Naive thymus-derived CD8-positive, alpha-beta T cell (primary cell): ENCODE measurements at regions not wholly inside any gene's neighbourhood (a gene's known extent, or its start where the extent isn't known, plus 50 kb on each side); places are given as distances from the start of the nearest gene placed in this dataset.
"Not testable (repeated sequence)": the region's sequence is repeated elsewhere in the genome, so short reads cannot be mapped to it uniquely, and the experiment has no call there.

Source experiments
- ATAC-seq, 2 donors: fragments of 150-1000 bp; cut with Tn5 transposase in 1 of 2; sonication (Bioruptor Pico), chemical (Tn5 transposase) in 1 of 2; 1 replicate in 1 of 2; 2 replicates in 1 of 2; pipeline ENCODE4 v1.10.0; 2021; ENCODE audit warnings: mild to moderate bottlenecking in 2 of 2, moderate library complexity in 2 of 2
- POLR2A ChIA-PET: fragments of 350-600 bp; sonication (Branson Sonifier 250); formaldehyde crosslinking; loops from one replicate; lab custom pipeline; 2021; ENCODE audit warnings: antibody characterized with exemption; lab: Charles Lee
- DNase-seq, 10 donors: peaks; one replicate each; pipeline versions ENCODE4 v3.0.0 to v3.0.0-alpha.2; 2020 to 2022
- H3K27ac Mint-ChIP-seq, 10 donors: one replicate each; pipeline ENCODE4 v1.8.0; 2020 to 2022; ENCODE audit warnings: mild to moderate bottlenecking in 10 of 10, mixed read lengths in 10 of 10, moderate library complexity in 4 of 10, inconsistent platforms in 1 of 10
- H3K27me3 Mint-ChIP-seq, 5 donors: one replicate each; pipeline ENCODE4 v1.8.0; 2021 to 2022; ENCODE audit warnings: mixed read lengths in 5 of 5
- H3K36me3 Mint-ChIP-seq, 3 donors: one replicate each; pipeline ENCODE4 v1.8.0; 2020 to 2022; ENCODE audit warnings: mixed read lengths in 3 of 3, mild to moderate bottlenecking in 2 of 3, inconsistent platforms in 1 of 3
- H3K4me1 Mint-ChIP-seq, 4 donors: one replicate each; pipeline ENCODE4 v1.8.0; 2021 to 2022; ENCODE audit warnings: mixed read lengths in 4 of 4
- H3K4me3 Mint-ChIP-seq, 10 donors: one replicate each; pipeline ENCODE4 v1.8.0; 2020 to 2022; ENCODE audit warnings: mild to moderate bottlenecking in 10 of 10, mixed read lengths in 10 of 10, moderate library complexity in 6 of 10, inconsistent platforms in 1 of 10
- H3K9me3 Mint-ChIP-seq, 9 donors: one replicate each; pipeline ENCODE4 v1.8.0; 2020 to 2022; ENCODE audit warnings: mixed read lengths in 9 of 9, mild to moderate bottlenecking in 3 of 9, inconsistent platforms in 1 of 9, moderate library complexity in 1 of 9

DNA sequence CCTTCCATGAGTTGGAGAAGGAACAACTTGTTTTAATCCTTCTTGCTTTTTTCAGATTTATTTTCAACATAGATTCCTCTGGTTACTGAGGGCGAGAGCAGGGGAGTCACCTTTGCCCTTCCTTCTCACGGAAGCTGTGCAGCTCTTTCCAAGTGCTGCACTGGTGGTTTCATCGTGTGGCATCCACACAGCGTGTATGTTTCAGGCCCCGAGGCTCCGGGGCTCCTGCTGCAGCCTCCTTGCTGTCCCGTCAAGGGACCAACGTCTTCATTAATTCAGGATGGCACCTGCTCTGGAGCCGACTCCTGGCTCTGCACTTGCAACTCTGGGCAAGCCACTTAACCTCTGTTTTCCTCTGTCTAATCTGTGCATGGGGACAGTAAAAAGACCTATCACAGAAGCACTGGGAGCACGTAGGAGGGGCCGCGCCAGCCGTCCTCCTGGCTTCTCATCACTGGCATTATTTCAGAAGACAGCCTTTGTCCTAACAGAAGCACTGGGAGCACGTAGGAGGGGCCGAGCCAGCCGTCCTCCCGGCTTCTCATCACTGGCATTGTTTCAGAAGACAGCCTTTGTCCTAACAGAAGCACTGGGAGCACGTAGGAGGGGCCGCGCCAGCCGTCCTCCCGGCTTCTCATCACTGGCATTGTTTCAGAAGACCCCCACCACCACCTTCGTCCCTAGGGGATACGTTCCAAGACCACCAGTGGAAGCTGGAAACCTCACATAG is 117.8 kb upstream of the NKX1-1 start:
- peaks cover 0 to 5% (median 2%) of the 10 kb centered on the region in 4 donors for H3K4me1 Mint-ChIP-seq
- peaks cover 11 to 65% (median 22%) of the 10 kb centered on the region in 5 donors for H3K27me3 Mint-ChIP-seq
- peaks cover 2 to 14% (median 3%) of the 10 kb centered on the region in 3 donors for H3K36me3 Mint-ChIP-seq
- H3K9me3 Mint-ChIP-seq: peaks cover 0 to 14% (median 7%) of the 10 kb centered on the region in 9 donors
- peak overlapping the region in 1 of 10 donors; percentile 48 for H3K4me3 Mint-ChIP-seq
- POLR2A ChIA-PET: no interaction called here
- ATAC-seq: no peak
- peak overlapping the region in 1 of 10 donors; percentile 43 for H3K27ac Mint-ChIP-seq
- no peak for DNase-seq

DNA sequence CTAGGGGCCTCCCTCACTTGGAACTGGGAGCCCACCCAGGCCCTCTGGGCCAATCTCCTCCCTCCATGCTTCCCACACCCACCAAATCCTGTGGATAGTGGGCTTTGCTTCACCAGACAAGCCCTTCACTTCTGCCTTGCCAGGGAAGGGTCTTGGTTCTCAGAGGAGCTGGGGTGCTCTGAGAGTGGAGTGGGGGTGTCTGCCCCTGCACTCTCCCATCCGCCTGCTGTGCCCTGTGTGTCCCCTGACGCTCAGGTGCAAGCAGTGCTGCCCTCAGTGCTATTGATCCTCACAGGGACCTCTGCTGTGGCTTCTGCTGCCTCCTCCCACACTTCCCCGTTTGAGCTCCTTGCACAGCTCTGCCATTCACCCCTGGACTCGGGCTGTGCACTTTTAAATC is 117.3 kb upstream of the NKX1-1 start:
- Mint-ChIP-seq H3K9me3 (peaks cover 0 to 14% (median 7%) of the 10 kb centered on the region in 9 donors), H3K27ac (no peak overlapping the region), H3K4me3 (peak overlapping the region in 2 of 10 donors; percentile 29 to 41), H3K27me3 (peaks cover 11 to 60% (median 22%) of the 10 kb centered on the region in 5 donors), H3K36me3 (peaks cover 2 to 14% (median 3%) of the 10 kb centered on the region in 3 donors), H3K4me1 (peaks cover 0 to 5% (median 2%) of the 10 kb centered on the region in 4 donors)
- no peak for ATAC-seq
- POLR2A ChIA-PET: no interaction called here
- no peak for DNase-seq

DNA sequence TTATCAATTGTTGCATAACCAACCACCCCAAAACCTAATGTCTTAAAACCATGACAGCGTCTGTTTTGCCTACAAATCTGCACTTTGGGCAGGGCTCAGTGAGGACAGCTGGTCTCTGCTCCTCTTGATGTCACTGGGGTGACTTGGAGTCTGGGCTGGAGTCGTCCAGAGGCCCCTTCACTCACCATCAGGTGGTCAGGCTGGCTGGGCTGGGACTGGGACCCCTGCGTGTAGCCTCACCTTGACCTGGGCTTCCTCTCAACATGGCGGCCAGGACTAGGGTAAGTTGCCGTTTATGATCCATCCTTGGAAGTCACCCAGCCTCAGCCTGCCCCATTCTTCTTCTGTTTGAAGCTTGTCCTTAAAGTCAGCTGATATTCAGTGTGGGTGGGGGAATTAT is 116.8 kb upstream of the NKX1-1 start:
- Mint-ChIP-seq H3K27ac (no peak overlapping the region), H3K4me1 (peaks cover 0 to 5% (median 2%) of the 10 kb centered on the region in 4 donors), H3K27me3 (peaks cover 11 to 55% (median 24%) of the 10 kb centered on the region in 5 donors), H3K9me3 (peaks cover 0 to 14% (median 7%) of the 10 kb centered on the region in 9 donors), H3K36me3 (peaks cover 2 to 14% (median 3%) of the 10 kb centered on the region in 3 donors), H3K4me3 (peak overlapping the region in 2 of 10 donors; percentile 29 to 31)
- POLR2A ChIA-PET: no interaction called here
- DNase-seq (no peak), ATAC-seq (no peak)

DNA sequence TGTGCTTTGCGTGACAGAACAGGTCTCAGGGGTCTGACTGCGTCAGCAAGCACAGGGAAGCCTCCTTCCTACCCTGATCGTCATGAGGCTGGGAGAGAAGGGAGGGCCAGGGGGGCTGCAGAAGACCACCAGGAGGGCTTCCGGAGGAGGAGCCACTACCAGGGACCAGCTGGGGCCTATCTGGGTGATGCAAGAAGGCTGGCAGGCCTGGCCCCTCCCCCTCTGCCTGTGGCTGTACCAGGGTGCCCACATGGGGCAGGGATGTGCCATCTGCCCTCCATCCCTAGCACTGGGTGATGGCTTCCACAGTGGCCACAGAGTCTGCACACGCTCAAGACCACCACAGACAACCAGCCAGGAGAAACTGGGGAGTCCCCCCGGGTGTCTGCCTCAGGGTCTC is 116.4 kb upstream of the NKX1-1 start:
- ATAC-seq: no peak
- Mint-ChIP-seq H3K4me3 (peak overlapping the region in 2 of 10 donors; percentile 29 to 31), H3K27me3 (peaks cover 7 to 55% (median 25%) of the 10 kb centered on the region in 5 donors)

DNA sequence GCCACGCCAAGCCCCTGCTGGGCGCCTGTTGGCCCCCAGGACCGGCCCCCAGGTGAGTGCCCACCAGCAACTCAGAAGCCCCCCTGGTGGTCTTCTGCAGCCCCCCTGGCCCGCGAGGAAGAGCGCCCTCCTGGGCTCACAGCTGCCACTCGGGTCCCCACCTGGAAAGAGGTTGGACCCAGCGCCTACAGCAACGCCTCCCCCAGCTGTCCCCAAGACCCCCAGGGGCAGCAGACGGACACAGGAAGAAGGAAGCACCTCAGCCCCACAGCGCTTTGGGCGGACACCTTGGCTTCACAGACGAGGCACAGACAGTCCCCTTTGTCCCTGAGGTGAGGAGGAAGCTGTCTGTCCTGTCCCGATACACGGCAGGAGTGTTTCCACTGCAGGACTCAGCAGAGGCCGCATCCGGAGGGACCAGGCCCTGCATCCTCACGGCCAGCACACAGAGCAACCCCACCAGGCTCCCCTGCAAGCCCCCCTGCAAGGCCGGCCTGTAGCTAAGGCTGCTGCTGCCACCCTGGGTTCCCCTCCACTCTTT is 115.6 kb upstream of the NKX1-1 start:
- Mint-ChIP-seq H3K9me3 (peaks cover 0 to 14% (median 7%) of the 10 kb centered on the region in 9 donors), H3K4me3 (peak overlapping the region in 1 of 10 donors; percentile 60), H3K36me3 (peaks cover 2 to 14% (median 3%) of the 10 kb centered on the region in 3 donors), H3K27me3 (peaks cover 5 to 53% (median 25%) of the 10 kb centered on the region in 5 donors), H3K4me1 (peaks cover 0 to 5% (median 2%) of the 10 kb centered on the region in 4 donors), H3K27ac (no peak overlapping the region)
- DNase-seq (peak in 1 of 10 donors; percentile 60), ATAC-seq (no peak)
- POLR2A ChIA-PET: no interaction called here

More for the DNA sequence above, 116.4 kb upstream of the NKX1-1 start:
- Mint-ChIP-seq H3K36me3 (peaks cover 2 to 14% (median 3%) of the 10 kb centered on the region in 3 donors), H3K4me1 (peaks cover 0 to 5% (median 2%) of the 10 kb centered on the region in 4 donors), H3K27ac (no peak overlapping the region), H3K9me3 (peaks cover 0 to 14% (median 7%) of the 10 kb centered on the region in 9 donors)
- no peak for DNase-seq
- POLR2A ChIA-PET: no interaction called here

DNA sequence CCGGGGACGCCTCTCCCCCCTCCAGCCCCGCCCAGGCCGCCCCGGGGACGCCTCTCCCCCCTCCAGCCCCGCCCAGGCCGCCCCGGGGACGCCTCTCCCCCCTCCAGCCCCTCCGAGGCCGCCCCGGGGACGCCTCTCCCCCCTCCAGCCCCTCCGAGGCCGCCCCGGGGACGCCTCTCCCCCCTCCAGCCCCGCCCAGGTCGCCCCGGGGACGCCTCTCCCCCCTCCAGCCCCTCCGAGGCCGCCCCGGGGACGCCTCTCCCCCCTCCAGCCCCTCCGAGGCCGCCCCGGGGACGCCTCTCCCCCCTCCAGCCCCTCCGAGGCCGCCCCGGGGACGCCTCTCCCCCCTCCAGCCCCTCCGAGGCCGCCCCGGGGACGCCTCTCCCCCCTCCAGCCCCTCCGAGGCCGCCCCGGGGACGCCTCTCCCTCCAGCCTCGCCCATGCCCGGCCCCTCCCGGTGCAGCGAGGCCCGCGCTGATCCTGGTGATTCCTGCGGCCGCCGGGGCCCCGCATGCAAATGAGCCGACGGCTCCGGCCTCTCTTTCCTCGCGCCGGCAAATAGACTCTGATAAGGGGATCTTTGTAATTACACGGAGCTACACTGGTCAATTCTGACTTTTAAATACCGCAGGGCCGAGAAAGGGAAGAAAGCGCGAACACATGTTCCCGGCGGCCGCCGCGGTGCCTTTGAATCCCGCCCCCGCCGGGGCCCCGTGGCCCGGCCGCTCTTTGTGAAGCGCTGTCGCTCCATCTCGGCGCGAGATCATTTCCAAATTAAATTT is 114.7 kb upstream of the NKX1-1 start:
- POLR2A ChIA-PET, H3K27ac Mint-ChIP-seq, H3K4me1 Mint-ChIP-seq: not testable (repeated sequence)
- Mint-ChIP-seq H3K4me3 (peak overlapping the region; percentile 40 to 67 (median 59)), H3K9me3 (peaks cover 0 to 14% (median 7%) of the 10 kb centered on the region in 9 donors), H3K36me3 (peaks cover 2 to 14% (median 3%) of the 10 kb centered on the region in 3 donors), H3K27me3 (peaks cover 8 to 56% (median 30%) of the 10 kb centered on the region in 5 donors)
- DNase-seq (peak in 2 of 10 donors; percentile 12 to 59), ATAC-seq (peak in 1 of 2 donors; percentile 61)

DNA sequence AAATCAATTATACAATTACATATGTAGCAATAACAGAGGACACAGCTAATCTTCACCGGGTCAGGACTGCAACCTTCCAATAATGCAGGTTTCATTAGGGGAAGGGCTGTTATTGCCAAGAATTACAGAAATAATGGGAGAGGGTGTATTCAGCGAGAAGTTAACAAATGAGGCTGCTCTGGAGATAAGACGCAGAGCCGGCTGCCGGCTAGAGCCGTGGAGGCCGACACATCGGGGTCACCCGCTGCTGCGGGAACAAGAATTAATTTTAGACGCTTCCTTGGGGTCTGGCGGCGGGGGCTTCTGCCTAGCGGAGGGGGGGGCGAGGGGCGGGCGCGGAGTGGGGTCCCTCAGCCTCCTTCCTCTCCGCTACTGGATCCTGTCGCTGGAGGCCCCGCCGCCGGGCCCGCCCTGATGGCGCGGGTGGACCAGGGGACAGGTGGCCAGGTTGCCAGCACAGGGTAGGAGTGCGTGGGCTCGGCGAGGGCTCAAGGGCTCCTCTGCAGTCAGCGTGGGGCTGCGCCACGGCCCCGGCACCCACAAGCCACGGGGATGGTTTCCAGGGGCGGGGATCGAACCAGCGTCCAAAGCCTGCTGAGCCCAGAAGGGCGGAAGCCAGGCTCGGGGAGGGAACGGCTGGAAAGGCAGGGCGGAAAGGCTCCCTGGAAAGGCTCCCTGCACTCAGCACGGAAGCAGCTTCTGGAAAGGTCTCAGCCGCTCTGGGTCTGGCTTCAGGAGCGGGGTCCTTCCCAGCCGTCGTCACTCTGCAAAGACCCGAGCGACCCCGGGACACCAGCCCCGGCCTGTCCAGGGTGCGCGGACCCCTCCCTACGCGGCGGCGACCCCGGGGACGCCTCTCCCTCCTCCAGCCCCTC is 113.8 kb upstream of the NKX1-1 start:
- POLR2A ChIA-PET: no interaction called here
- no peak for DNase-seq
- peaks cover 0 to 4% (median 2%) of the 10 kb centered on the region in 3 donors for H3K36me3 Mint-ChIP-seq
- peak overlapping the region in 9 of 10 donors; percentile 50 to 79 (median 73) for H3K4me3 Mint-ChIP-seq
- H3K27me3 Mint-ChIP-seq: peaks cover 5 to 46% (median 21%) of the 10 kb centered on the region in 5 donors
- H3K27ac Mint-ChIP-seq: no peak overlapping the region
- ATAC-seq: no peak
- H3K9me3 Mint-ChIP-seq: peaks cover 0 to 5% (median 0%) of the 10 kb centered on the region in 9 donors
- H3K4me1 Mint-ChIP-seq: peaks cover 0 to 5% (median 2%) of the 10 kb centered on the region in 4 donors

DNA sequence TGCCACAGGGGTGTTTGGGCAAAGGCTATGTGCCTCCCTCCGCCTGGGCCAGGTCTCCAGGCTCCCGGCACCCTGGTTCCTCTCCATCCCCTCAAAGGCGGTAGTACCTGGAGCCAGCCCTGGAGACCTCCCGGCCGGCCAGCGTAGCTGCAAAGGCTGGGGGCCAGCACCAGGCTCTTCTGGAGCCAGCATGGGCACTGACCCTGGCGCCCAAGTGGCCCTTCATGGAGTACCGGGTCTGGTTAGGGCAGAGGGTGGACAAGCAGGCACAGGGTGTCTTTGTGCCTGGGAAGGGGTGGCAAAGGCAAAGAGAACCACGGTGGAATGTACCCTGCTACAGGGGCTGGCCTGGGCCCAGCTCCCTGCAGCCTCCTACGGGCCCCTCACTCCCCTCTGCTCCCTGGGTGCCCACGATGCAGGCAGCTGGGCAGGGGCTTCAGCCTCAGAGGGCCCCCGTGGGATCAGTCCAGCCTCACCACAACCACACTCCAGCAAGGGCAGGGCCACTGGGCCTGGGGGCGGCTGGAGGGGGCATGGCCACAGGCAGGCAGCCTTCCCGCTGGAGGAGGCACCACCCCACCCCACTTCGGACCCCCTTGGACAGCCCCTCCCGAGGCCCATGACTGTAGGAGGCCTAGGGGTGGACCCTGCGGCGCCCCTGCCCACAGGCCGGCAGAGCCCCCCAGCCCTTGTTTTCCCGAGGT is 112.9 kb upstream of the NKX1-1 start:
- no peak for DNase-seq
- POLR2A ChIA-PET: no interaction called here
- no peaks in the 10 kb centered on the region for H3K9me3 Mint-ChIP-seq
- no peak overlapping the region for H3K27ac Mint-ChIP-seq
- peaks cover 0 to 2% (median 0%) of the 10 kb centered on the region in 3 donors for H3K36me3 Mint-ChIP-seq
- peaks cover 5 to 41% (median 20%) of the 10 kb centered on the region in 5 donors for H3K27me3 Mint-ChIP-seq
- H3K4me3 Mint-ChIP-seq: peak overlapping the region in 1 of 10 donors; percentile 51
- H3K4me1 Mint-ChIP-seq: peaks cover 0 to 5% (median 2%) of the 10 kb centered on the region in 4 donors
- no peak for ATAC-seq

DNA sequence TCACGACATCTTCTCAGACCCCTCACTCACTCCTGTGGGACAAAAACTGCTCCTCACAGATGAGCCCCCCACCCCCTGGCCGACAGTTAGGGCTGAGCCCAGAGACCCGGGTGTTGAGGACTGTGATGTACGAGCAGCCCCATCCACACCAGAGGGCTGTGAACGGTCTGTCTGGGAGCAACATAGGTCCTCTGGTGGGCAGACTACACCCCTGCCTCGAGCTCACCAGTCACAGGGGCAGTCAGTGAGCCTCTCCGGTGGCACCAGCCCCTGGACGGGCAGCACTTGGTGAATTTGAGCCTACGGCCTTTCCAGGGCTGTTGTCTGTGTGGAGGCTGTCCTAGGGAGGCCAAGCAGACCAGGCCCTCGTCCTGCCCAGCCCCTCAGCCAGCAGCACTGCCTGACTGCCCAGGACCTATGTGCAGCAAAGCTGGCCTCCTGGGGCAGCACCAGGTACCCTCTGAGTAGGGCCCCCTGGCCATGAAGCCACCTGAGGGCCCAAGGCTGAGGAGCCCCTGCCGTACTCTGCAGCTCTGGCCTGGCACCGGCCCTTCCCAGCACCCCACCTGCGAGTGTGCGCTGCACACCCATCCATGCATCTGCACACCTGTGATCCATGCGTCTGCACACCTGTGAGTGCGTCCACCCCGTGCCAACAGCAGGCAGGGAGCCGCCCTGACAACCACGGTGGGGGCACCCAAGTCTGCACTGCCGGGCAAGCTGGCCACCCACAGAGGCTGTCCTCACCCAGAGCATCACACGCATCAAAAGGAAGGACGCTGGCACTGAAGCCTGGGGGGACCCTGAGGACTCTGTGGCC is 111.6 kb upstream of the NKX1-1 start:
- Mint-ChIP-seq H3K4me3 (no peak overlapping the region), H3K27ac (no peak overlapping the region), H3K36me3 (peaks cover 0 to 2% (median 0%) of the 10 kb centered on the region in 3 donors), H3K27me3 (peaks cover 5 to 27% (median 11%) of the 10 kb centered on the region in 5 donors), H3K4me1 (peaks cover 0 to 5% (median 2%) of the 10 kb centered on the region in 4 donors), H3K9me3 (no peaks in the 10 kb centered on the region)
- DNase-seq (no peak), ATAC-seq (no peak)
- POLR2A ChIA-PET: no interaction called here

DNA sequence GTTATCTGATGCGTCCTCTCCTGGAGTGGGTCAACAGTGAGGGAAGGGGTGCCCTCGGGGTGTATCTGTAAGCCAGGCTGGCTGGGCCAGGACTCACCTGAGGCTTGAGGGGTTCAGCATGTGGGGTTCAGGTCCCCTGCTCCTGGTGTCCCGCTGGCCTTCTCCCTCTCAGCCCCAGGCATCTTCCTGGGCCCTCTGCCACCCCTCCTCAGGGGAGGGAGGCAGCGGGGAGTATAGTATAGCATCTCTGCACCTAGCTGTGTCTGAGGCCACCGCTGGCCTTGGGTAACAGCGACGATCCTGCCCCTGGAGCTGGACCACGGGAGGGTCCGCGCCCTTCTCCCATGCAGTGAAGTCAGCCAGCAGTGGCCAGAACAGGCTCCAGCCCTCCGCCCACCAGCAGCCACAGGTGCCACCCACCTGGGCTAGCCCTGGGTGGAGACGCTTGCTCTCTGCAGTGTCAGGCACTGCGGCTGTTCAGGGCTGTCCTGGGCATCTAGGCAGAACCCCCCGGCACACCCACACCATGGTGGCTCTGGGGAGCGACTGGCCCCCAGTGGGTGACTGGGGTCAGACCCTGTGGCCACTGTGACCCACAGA is 110.7 kb upstream of the NKX1-1 start:
- Mint-ChIP-seq H3K27me3 (peaks cover 5 to 21% (median 10%) of the 10 kb centered on the region in 5 donors), H3K27ac (no peak overlapping the region), H3K36me3 (peaks cover 0 to 2% (median 0%) of the 10 kb centered on the region in 3 donors), H3K4me1 (peaks cover 0 to 5% (median 2%) of the 10 kb centered on the region in 4 donors), H3K4me3 (peak overlapping the region in 1 of 10 donors; percentile 51), H3K9me3 (no peaks in the 10 kb centered on the region)
- POLR2A ChIA-PET: no interaction called here
- ATAC-seq (no peak), DNase-seq (no peak)
